Prostate gland (tissue), 2 donors: ENCODE measurements at regions not wholly inside any gene's neighbourhood (a gene's known extent, or its start where the extent isn't known, plus 50 kb on each side); places are given as distances from the start of the nearest gene placed in this dataset.

ENCODE experiments used
- DNase-seq: peaks from one replicate; pipeline ENCODE4 v3.0.0-alpha.2; 2019; ENCODE audit warnings: low spot score
- H3K27ac ChIP-seq, 2 donors: fragments of 200-600 bp; sonication (generic); 2 replicates each; pipeline ENCODE4 v1.5.1; 2017 to 2019
- H3K27me3 ChIP-seq: fragments of 200-600 bp; sonication (generic); replicated peaks from 2 replicates; pipeline ENCODE4 v1.5.1; 2019; ENCODE audit not compliant: insufficient read depth
- H3K36me3 ChIP-seq, 2 donors: fragments of 200-600 bp; sonication (generic); 1 replicate in 1 of 2; 2 replicates in 1 of 2; pipeline versions ENCODE4 v1.5.1 to v1.8.1; 2017 to 2019
- H3K4me1 ChIP-seq: fragments of 200-600 bp; sonication (generic); replicated peaks from 2 replicates; pipeline ENCODE4 v1.5.1; 2019
- H3K4me3 ChIP-seq, 2 donors: fragments of 200-600 bp; sonication (generic); 2 replicates each; pipeline ENCODE4 v1.5.1; 2017 to 2019
- H3K9me3 ChIP-seq: fragments of 200-600 bp; sonication (generic); 2 replicates; pipeline ENCODE4 v1.5.1; 2017
- POLR2A ChIP-seq: fragments of 450-650 bp; IDR thresholded peaks from one replicate; pipeline ENCODE4 v1.6.1; 2016; ENCODE audit warnings: antibody characterized with exemption, mild to moderate bottlenecking
- POLR2AphosphoS5 ChIP-seq: sonication (generic); formaldehyde crosslinking; IDR thresholded peaks from one replicate; pipeline ENCODE4 v1.6.1; 2017; ENCODE audit warnings: antibody characterized with exemption
- WGBS: methylation state at CpG from one replicate; pipeline ENCODE4 v1.1.5; 2018; 5-methylcytosine and 5-hydroxymethylcytosine counted together
- intact Hi-C: fragments of 100-400 bp; cut with DNase I; formaldehyde crosslinking; loops from one replicate; pipeline ENCODE4 v1.14.2; 2022
- TF ChIP-seq, protein P1 (sequence below), 4 experiments: fragments of 200-600 bp in 2 of 4; fragments of 450-650 bp in 2 of 4; sonication (generic) in 2 of 4; IDR thresholded peaks; 1 replicate in 3 of 4; 2 replicates in 1 of 4; pipeline ENCODE4 v1.5.1; 2016 to 2019; ENCODE audit warnings: antibody characterized with exemption in 4 of 4, mild to moderate bottlenecking in 2 of 4, moderate library complexity in 2 of 4

DNA sequence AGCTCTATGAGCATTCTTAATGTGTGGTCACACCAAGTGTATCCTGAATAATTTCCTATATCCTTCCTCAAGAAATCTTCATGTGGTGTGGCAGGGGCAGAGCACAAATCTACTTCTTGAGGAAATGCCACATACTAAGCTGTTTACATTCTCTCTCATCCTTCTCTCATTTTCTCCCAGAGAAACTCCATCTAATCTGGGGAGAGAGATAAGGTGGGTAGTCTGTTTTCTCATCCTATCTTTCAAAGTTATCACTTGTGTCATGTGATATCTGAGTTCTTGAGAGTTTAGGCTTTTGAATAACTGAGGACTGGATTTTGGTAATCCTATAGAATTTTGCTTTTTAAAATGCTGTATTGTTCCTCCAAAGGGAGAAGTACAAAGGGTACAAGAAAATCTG is 141.9 kb upstream of the LRRC7 start:
- no peak for DNase-seq
- Histone ChIP-seq H3K27ac (no peak overlapping the region), H3K36me3 (no peaks in the 10 kb centered on the region), H3K4me1 (no peaks in the 10 kb centered on the region), H3K9me3 (no peaks in the 10 kb centered on the region), H3K4me3 (no peak overlapping the region), H3K27me3 (no peaks in the 10 kb centered on the region)
- no peak for TF ChIP-seq POLR2A
- no peak for TF ChIP-seq POLR2AphosphoS5
- TF ChIP-seq, protein P1, sequence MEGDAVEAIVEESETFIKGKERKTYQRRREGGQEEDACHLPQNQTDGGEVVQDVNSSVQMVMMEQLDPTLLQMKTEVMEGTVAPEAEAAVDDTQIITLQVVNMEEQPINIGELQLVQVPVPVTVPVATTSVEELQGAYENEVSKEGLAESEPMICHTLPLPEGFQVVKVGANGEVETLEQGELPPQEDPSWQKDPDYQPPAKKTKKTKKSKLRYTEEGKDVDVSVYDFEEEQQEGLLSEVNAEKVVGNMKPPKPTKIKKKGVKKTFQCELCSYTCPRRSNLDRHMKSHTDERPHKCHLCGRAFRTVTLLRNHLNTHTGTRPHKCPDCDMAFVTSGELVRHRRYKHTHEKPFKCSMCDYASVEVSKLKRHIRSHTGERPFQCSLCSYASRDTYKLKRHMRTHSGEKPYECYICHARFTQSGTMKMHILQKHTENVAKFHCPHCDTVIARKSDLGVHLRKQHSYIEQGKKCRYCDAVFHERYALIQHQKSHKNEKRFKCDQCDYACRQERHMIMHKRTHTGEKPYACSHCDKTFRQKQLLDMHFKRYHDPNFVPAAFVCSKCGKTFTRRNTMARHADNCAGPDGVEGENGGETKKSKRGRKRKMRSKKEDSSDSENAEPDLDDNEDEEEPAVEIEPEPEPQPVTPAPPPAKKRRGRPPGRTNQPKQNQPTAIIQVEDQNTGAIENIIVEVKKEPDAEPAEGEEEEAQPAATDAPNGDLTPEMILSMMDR (IDR thresholded peaks at IDR 0.05) = no peak
- intact Hi-C loops = no loop called here

DNA sequence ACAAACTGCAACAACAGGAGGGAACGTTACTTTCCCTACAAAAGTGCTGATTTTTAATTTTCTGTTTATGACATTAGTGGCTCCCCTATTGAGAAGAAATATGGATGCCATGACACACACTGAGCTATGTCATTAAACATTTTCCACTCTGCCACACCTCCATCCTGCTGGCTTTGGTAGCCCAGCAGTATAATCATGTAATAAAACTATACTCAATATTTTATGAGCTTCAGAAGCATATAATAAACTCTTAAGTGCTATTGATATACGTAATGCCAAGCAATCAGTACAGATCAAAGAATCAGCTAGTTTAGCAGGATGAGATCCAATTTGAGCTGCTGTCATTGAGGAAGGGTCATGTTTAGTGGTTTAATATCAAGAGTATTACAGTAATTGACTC is 141.3 kb upstream of the LRRC7 start:
- TF ChIP-seq, protein P1 (IDR thresholded peaks at IDR 0.05) = no peak
- TF ChIP-seq POLR2AphosphoS5 = no peak
- no peak overlapping the region for H3K27ac ChIP-seq
- no peak for DNase-seq
- no peaks in the 10 kb centered on the region for H3K4me1 ChIP-seq
- H3K36me3 ChIP-seq = no peaks in the 10 kb centered on the region
- intact Hi-C loops = no loop called here
- no peaks in the 10 kb centered on the region for H3K9me3 ChIP-seq
- no peaks in the 10 kb centered on the region for H3K27me3 ChIP-seq
- H3K4me3 ChIP-seq = no peak overlapping the region
- WGBS = 40% methylated on average over 2 of the region's 2 CpGs

DNA sequence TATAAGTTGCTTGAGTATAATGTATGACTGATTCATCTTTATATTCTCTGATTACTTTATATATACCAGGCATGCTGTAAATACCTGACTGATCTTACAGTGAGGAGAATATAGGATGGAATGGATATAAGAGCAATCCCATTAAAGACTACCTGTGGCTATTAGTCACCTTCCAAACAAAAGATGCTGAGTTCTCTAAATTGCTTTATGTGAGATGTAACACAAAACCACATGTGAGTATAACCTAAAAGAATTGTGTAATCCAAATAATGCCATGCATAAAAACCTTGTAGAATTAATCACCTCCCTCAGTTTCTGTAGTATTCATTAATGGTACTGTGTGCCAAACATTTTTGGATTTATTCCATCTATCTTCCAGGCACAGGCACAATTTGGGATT is 134.6 kb upstream of the LRRC7 start:
- intact Hi-C loops = no loop called here
- no peaks in the 10 kb centered on the region for H3K36me3 ChIP-seq
- DNase-seq = no peak
- no peak overlapping the region for H3K4me3 ChIP-seq
- H3K27me3 ChIP-seq = no peaks in the 10 kb centered on the region
- no peaks in the 10 kb centered on the region for H3K4me1 ChIP-seq
- no peaks in the 10 kb centered on the region for H3K9me3 ChIP-seq
- no peak for TF ChIP-seq POLR2AphosphoS5
- no peak for TF ChIP-seq POLR2A
- no peak overlapping the region for H3K27ac ChIP-seq

DNA sequence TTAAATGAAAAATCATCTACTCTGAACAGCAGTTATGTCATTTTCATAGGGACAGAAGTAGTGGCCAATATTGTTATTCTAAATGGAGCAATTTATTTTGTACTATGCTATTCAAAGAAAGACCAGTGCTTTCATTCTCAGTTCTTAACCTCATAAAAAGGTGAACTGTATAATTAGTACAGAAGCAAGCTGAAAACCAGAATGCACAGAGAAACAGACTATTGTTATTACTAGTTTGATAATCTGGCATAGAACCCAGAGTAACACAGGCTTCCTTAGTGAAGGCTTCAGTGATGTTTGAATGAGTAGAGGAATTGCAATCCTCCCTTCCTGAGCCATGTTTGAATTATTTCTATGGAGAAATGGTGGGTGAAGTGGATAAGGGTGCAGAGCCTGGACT is 131.6 kb upstream of the LRRC7 start:
- Histone ChIP-seq H3K9me3 (no peaks in the 10 kb centered on the region), H3K27ac (no peak overlapping the region), H3K27me3 (no peaks in the 10 kb centered on the region), H3K4me3 (no peak overlapping the region), H3K36me3 (no peaks in the 10 kb centered on the region), H3K4me1 (no peaks in the 10 kb centered on the region)
- intact Hi-C loops = no loop called here
- DNase-seq = no peak
- TF ChIP-seq POLR2AphosphoS5 (no peak), POLR2A (no peak)
- TF ChIP-seq, protein P1 (IDR thresholded peaks at IDR 0.05) = no peak

DNA sequence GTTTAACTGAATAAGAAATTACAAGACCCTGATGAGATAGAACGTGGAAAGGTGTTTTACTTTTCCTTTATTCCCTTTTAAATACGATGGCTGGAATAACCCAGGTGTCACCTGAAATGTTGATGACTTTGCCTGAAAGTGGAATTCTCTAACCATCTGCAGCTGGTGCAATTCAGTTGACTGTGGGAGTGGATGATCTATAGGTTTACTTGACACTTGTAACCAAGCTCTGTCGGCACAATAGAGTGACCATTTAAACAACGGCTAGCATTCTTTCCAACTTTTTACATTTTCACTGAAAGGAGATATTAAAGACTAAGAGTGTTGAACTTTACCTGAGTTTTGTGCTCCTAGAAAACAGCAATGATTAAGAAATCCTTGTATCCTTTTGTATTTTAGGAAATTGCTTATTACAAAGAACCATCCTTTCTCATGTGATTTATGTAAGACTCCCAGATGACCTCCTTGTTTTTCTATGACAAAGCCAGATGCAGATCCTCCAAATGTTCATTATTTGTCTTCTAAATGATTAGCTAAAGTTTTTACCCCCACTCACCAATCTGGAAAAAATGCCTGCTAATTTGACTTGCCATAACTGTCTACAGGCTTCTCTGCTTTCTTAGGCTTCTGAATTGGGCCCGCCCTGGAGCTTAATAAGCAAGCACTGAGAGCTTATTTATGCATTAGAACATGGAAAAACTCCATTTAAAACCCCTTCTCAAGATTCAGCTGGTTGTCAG is 129.5 kb upstream of the LRRC7 start:
- intact Hi-C loops = no loop called here
- no peak for TF ChIP-seq POLR2A
- no peak for TF ChIP-seq POLR2AphosphoS5
- TF ChIP-seq, protein P1 (IDR thresholded peaks at IDR 0.05) = no peak
- H3K27me3 ChIP-seq = no peaks in the 10 kb centered on the region
- no peak overlapping the region for H3K27ac ChIP-seq
- 32% methylated on average over 5 of the region's 5 CpGs for WGBS
- no peak for DNase-seq
- H3K36me3 ChIP-seq = no peaks in the 10 kb centered on the region
- H3K4me3 ChIP-seq = no peak overlapping the region
- H3K9me3 ChIP-seq = no peaks in the 10 kb centered on the region
- H3K4me1 ChIP-seq = no peaks in the 10 kb centered on the region
